Vagina (tissue), 2 donors: ENCODE measurements at regions not wholly inside any gene's neighbourhood (a gene's known extent, or its start where the extent isn't known, plus 50 kb on each side); places are given as distances from the start of the nearest gene placed in this dataset.

Experiments
- CTCF ChIP-seq, 3 experiments: fragments of 450-650 bp in 2 of 3; fragments of 200-600 bp in 1 of 3; sonication (generic) in 1 of 3; IDR thresholded peaks; one replicate each; pipeline ENCODE4 v1.5.1; 2017 to 2019; ENCODE audit warnings: antibody characterized with exemption in 3 of 3, mild to moderate bottlenecking in 2 of 3, moderate library complexity in 2 of 3
- POLR2AphosphoS5 ChIP-seq, 2 donors: sonication (generic); formaldehyde crosslinking; IDR thresholded peaks; one replicate each; pipeline ENCODE4 v1.9.0; 2017; ENCODE audit warnings: antibody characterized with exemption in 2 of 2, mild to moderate bottlenecking in 2 of 2, low read depth in 1 of 2; ENCODE audit not compliant: insufficient read depth in 1 of 2

- TF ChIP-seq CTCF (IDR thresholded peaks at IDR 0.05), result no peak
- TF ChIP-seq POLR2AphosphoS5 (IDR thresholded peaks at IDR 0.05; ENCODE audit: insufficient read depth in 1 of 2, low read depth in 1 of 2), result no peak
Measured at GRCh38 chr3:95272781-95273180, 1209.9 kb downstream of the NSUN3 start.
